GM10266 (cell line): ENCODE measurements at regions not wholly inside any gene's neighbourhood (a gene's known extent, or its start where the extent isn't known, plus 50 kb on each side); places are given as distances from the start of the nearest gene placed in this dataset.

ENCODE experiments used
- DNase-seq: peaks from one replicate; pipeline ENCODE4 v3.0.0; 2012; ENCODE audit errors: extremely low spot score
- CTCF ChIP-seq: IDR thresholded peaks from 2 replicates; pipeline ENCODE4 v1.5.1; 2012; ENCODE audit warnings: mild to moderate bottlenecking, low read depth; ENCODE audit not compliant: control insufficient read depth, insufficient read depth; ENCODE audit errors: missing control alignments

GRCh38 chr20:58069207-58069606 is 159.2 kb downstream of the ANKRD60 start:
- TF ChIP-seq CTCF: no peak
- DNase-seq: no peak

GRCh38 chr20:58065508-58066361 is 162.7 kb downstream of the ANKRD60 start:
- no peak for TF ChIP-seq CTCF
- no peak for DNase-seq

- DNase-seq: no peak
- TF ChIP-seq CTCF: no peak
Measured at GRCh38 chr20:58064411-58065010, 163.9 kb downstream of the ANKRD60 start.

GRCh38 chr20:58059260-58059544 is 169.3 kb downstream of the ANKRD60 start:
- TF ChIP-seq CTCF: no peak
- no peak for DNase-seq

- no peak for DNase-seq
- TF ChIP-seq CTCF: no peak
Measured at GRCh38 chr20:58058421-58059259, 169.8 kb downstream of the ANKRD60 start.

GRCh38 chr20:58056921-58057686 is 171.3 kb downstream of the ANKRD60 start:
- no peak for TF ChIP-seq CTCF

More at GRCh38 chr20:58056921-58057686, 171.3 kb downstream of the ANKRD60 start:
- no peak for DNase-seq
